ENCODE measurements at regions not wholly inside any gene's neighbourhood (a gene's known extent, or its start where the extent isn't known, plus 50 kb on each side); places are given as distances from the start of the nearest gene placed in this dataset.

DNA sequence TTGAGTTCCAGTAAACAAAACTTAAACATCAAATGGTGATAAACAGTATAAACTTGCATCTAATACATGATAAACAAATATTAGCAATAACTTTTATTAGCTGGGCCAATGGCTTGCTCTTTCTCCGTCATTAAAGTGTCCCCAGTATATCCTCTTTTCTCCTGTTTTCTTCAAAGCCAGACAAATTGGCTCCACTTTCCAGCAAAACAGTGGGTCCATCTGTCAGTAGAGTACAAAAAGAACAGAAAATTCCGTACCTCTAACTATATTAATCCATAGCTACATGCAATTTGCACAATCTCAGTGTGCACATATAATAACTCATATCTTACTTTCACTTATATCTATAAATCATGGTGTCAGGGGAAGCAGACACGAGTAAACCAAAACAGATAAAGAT, 678.0 kb upstream of the SPRY2 start (continued):
- TF ChIP-seq CTCF (IDR thresholded peaks at IDR 0.05; ENCODE audit: low read depth, low read length, missing input control) (no peak), EGR1 (IDR thresholded peaks at IDR 0.05; ENCODE audit: low read depth in 2 of 2) (no peak), GABPA (IDR thresholded peaks at IDR 0.05 in 1 of 2, conservative IDR thresholded peaks at IDR 0.05 in 1 of 2) (no peak)

- 21% methylated on average over 4 of the region's 4 CpGs for WGBS
- no peaks in the 10 kb centered on the region for H3K27me3 ChIP-seq (ENCODE audit: control insufficient read depth in 4 of 4, insufficient read depth in 4 of 4, low read length in 3 of 4)
- DNase-seq (ENCODE audit: low spot score): no peak
- H3K4me1 ChIP-seq (ENCODE audit: control insufficient read depth in 4 of 4, insufficient read depth in 4 of 4, low read length in 3 of 4): peaks cover 0 to 9% (median 1%) of the 10 kb centered on the region in 4 donors
- no peaks in the 10 kb centered on the region for H3K9me3 ChIP-seq (ENCODE audit: control insufficient read depth in 4 of 4, low read length in 3 of 4)
- H3K9ac ChIP-seq (ENCODE audit: low read depth in 1 of 2, low read length in 2 of 2): peak overlapping the region; percentile 12 to 36
- H3K4me3 ChIP-seq (ENCODE audit: low read depth in 1 of 3, low read length in 3 of 3): peak overlapping the region in 1 of 3 donors; percentile 15
- no peaks in the 10 kb centered on the region for H3K36me3 ChIP-seq (ENCODE audit: control insufficient read depth in 4 of 4, insufficient read depth in 3 of 4, low read depth in 1 of 4, low read length in 3 of 4)
- peak; percentile 45 for TF ChIP-seq CTCF (IDR thresholded peaks at IDR 0.05; ENCODE audit: low read depth, low read length, missing input control)
- TF ChIP-seq SP1 (IDR thresholded peaks at IDR 0.05): no peak
- TF ChIP-seq, protein P1, sequence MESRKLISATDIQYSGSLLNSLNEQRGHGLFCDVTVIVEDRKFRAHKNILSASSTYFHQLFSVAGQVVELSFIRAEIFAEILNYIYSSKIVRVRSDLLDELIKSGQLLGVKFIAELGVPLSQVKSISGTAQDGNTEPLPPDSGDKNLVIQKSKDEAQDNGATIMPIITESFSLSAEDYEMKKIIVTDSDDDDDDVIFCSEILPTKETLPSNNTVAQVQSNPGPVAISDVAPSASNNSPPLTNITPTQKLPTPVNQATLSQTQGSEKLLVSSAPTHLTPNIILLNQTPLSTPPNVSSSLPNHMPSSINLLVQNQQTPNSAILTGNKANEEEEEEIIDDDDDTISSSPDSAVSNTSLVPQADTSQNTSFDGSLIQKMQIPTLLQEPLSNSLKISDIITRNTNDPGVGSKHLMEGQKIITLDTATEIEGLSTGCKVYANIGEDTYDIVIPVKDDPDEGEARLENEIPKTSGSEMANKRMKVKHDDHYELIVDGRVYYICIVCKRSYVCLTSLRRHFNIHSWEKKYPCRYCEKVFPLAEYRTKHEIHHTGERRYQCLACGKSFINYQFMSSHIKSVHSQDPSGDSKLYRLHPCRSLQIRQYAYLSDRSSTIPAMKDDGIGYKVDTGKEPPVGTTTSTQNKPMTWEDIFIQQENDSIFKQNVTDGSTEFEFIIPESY (IDR thresholded peaks at IDR 0.05): no peak
- peak; percentile 87 for TF ChIP-seq RAD21 (IDR thresholded peaks at IDR 0.05)
- TF ChIP-seq ATF3 (IDR thresholded peaks at IDR 0.05): no peak
- no peak for TF ChIP-seq EGR1 (IDR thresholded peaks at IDR 0.05; ENCODE audit: low read depth in 2 of 2)
- TF ChIP-seq HNF4A (conservative IDR thresholded peaks at IDR 0.05): no peak
- H3K27ac ChIP-seq (ENCODE audit: low read depth in 1 of 2, low read length in 2 of 2): no peak overlapping the region
Observed at GRCh38 chr13:81017513-81018152, 676.7 kb upstream of the SPRY2 start.

- Histone ChIP-seq H3K9me3 (ENCODE audit: control insufficient read depth in 4 of 4, low read length in 3 of 4) (peaks cover 0 to 6% (median 2%) of the 10 kb centered on the region in 4 donors), H3K27ac (ENCODE audit: low read depth in 1 of 2, low read length in 2 of 2) (no peak overlapping the region), H3K4me1 (ENCODE audit: control insufficient read depth in 4 of 4, insufficient read depth in 4 of 4, low read length in 3 of 4) (no peaks in the 10 kb centered on the region), H3K36me3 (ENCODE audit: control insufficient read depth in 4 of 4, insufficient read depth in 3 of 4, low read depth in 1 of 4, low read length in 3 of 4) (no peaks in the 10 kb centered on the region), H3K4me3 (ENCODE audit: low read depth in 1 of 3, low read length in 3 of 3) (no peak overlapping the region), H3K27me3 (ENCODE audit: control insufficient read depth in 4 of 4, insufficient read depth in 4 of 4, low read length in 3 of 4) (no peaks in the 10 kb centered on the region), H3K9ac (ENCODE audit: low read depth in 1 of 2, low read length in 2 of 2) (no peak overlapping the region)
- 96% methylated on average over 4 of the region's 4 CpGs for WGBS
- DNase-seq (ENCODE audit: low spot score): no peak
- TF ChIP-seq TAF1 (conservative IDR thresholded peaks at IDR 0.05) (no peak), HNF4A (conservative IDR thresholded peaks at IDR 0.05) (no peak), EGR1 (IDR thresholded peaks at IDR 0.05; ENCODE audit: low read depth in 2 of 2) (no peak), FOXA2 (IDR thresholded peaks at IDR 0.05) (no peak), FOXA1 (IDR thresholded peaks at IDR 0.05) (no peak), RXRA (IDR thresholded peaks at IDR 0.05) (no peak), ATF3 (IDR thresholded peaks at IDR 0.05) (no peak), YY1 (IDR thresholded peaks at IDR 0.05) (no peak), NR2F2 (IDR thresholded peaks at IDR 0.05) (no peak), SP1 (IDR thresholded peaks at IDR 0.05) (no peak), MAX (IDR thresholded peaks at IDR 0.05) (no peak)
- TF ChIP-seq, protein P1 (IDR thresholded peaks at IDR 0.05): no peak
- TF ChIP-seq, protein P2, sequence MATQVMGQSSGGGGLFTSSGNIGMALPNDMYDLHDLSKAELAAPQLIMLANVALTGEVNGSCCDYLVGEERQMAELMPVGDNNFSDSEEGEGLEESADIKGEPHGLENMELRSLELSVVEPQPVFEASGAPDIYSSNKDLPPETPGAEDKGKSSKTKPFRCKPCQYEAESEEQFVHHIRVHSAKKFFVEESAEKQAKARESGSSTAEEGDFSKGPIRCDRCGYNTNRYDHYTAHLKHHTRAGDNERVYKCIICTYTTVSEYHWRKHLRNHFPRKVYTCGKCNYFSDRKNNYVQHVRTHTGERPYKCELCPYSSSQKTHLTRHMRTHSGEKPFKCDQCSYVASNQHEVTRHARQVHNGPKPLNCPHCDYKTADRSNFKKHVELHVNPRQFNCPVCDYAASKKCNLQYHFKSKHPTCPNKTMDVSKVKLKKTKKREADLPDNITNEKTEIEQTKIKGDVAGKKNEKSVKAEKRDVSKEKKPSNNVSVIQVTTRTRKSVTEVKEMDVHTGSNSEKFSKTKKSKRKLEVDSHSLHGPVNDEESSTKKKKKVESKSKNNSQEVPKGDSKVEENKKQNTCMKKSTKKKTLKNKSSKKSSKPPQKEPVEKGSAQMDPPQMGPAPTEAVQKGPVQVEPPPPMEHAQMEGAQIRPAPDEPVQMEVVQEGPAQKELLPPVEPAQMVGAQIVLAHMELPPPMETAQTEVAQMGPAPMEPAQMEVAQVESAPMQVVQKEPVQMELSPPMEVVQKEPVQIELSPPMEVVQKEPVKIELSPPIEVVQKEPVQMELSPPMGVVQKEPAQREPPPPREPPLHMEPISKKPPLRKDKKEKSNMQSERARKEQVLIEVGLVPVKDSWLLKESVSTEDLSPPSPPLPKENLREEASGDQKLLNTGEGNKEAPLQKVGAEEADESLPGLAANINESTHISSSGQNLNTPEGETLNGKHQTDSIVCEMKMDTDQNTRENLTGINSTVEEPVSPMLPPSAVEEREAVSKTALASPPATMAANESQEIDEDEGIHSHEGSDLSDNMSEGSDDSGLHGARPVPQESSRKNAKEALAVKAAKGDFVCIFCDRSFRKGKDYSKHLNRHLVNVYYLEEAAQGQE (IDR thresholded peaks at IDR 0.05): no peak
Observed at GRCh38 chr13:81012031-81012430, 671.1 kb upstream of the SPRY2 start.
